K562 (cell line): ENCODE measurements at regions not wholly inside any gene's neighbourhood (a gene's known extent, or its start where the extent isn't known, plus 50 kb on each side); places are given as distances from the start of the nearest gene placed in this dataset.

Experiments used
- ATAC-seq: fragments of 200-7000 bp; cut with Tn5 transposase; 3 replicates; pipeline ENCODE4 v1.9.1; 2020; ENCODE audit warnings: moderate library complexity
- BruUV-seq: library from RNA; stranded (reverse); fragments of 400-500 nt; replicated peaks from 2 replicates; lab custom pipeline; 2021; lab: Mats Ljungman, UMichigan
- CTCF ChIA-PET: fragments of 300-600 bp; formaldehyde crosslinking; extraction: SDS; loops from one replicate; lab custom pipeline; 2021; ENCODE audit warnings: low intra/inter-chr PET ratio; lab: Yijun Ruan, JAX
- POLR2A ChIA-PET: fragments of 300-600, 350-650 bp; sonication (Branson Sonifier 250); formaldehyde crosslinking; extraction: SDS; loops from one replicate; lab custom pipeline; 2021; ENCODE audit warnings: antibody characterized with exemption, inconsistent platforms; lab: Yijun Ruan, JAX
- DNase-seq, 4 experiments: peaks; one replicate each; pipeline versions ENCODE4 v3.0.0 to v3.0.0-alpha.2; 2011 to 2018; ENCODE audit warnings: low spot score in 3 of 4, mixed read lengths in 3 of 4; ENCODE audit errors: extremely low read depth in 1 of 4
- FAIRE-seq: peaks from 2 replicates; lab custom pipeline; 2011; peaks lifted over from hg19 to GRCh38; lab: Jason Lieb, UNC
- H2AFZ ChIP-seq: 2 replicates; pipeline ENCODE4 v1.6.0; 2011; ENCODE audit warnings: low read depth, low read length, control low read depth, inconsistent platforms
- H3K27ac ChIP-seq: fragments of 200-600 bp; 3 replicates; pipeline ENCODE4 v1.8.0; 2011; ENCODE audit warnings: low read depth, mild to moderate bottlenecking, control low read depth, inconsistent platforms, low read length, moderate library complexity, mixed read lengths; ENCODE audit errors: extremely low read depth
- H3K27me3 ChIP-seq, 2 experiments: fragments of 300-600 bp in 1 of 2; 2 replicates in 1 of 2; 3 replicates in 1 of 2; pipeline versions ENCODE4 v1.6.0 to v1.8.0; 2011; ENCODE audit warnings: inconsistent platforms in 2 of 2, low read length in 2 of 2, mild to moderate bottlenecking in 1 of 2, mixed read lengths in 1 of 2, moderate library complexity in 1 of 2; ENCODE audit not compliant: control insufficient read depth in 2 of 2, insufficient read depth in 2 of 2
- H3K36me3 ChIP-seq: fragments of 300-600 bp; 3 replicates; pipeline ENCODE4 v1.8.0; 2011; ENCODE audit warnings: mild to moderate bottlenecking, low read length, inconsistent platforms; ENCODE audit not compliant: control insufficient read depth, insufficient read depth
- H3K4me1 ChIP-seq, 2 experiments: fragments of 200-600 bp in 1 of 2; replicated peaks in 1 of 2; 2 replicates in 1 of 2; 3 replicates in 1 of 2; pipeline versions ENCODE4 v1.5.1 to v1.8.0; 2011; ENCODE audit warnings: inconsistent platforms in 2 of 2, low read length in 2 of 2, mild to moderate bottlenecking in 1 of 2, mixed read lengths in 1 of 2, moderate library complexity in 1 of 2; ENCODE audit not compliant: control insufficient read depth in 2 of 2, insufficient read depth in 2 of 2
- H3K4me2 ChIP-seq: 2 replicates; pipeline ENCODE4 v1.6.1; 2011; ENCODE audit warnings: low read length, control low read depth, inconsistent platforms, mixed read lengths; ENCODE audit not compliant: insufficient read depth
- H3K4me3 ChIP-seq: fragments of 200-600 bp; sonication (generic), shearing (Covaris generic); 2 replicates; pipeline ENCODE4 v1.5.1; 2016; ENCODE audit warnings: control low read depth, inconsistent platforms
- H3K79me2 ChIP-seq: fragments of 200-600 bp; 3 replicates; pipeline ENCODE4 v1.8.0; 2011; ENCODE audit warnings: low read length, inconsistent platforms; ENCODE audit not compliant: control insufficient read depth, insufficient read depth
- H3K9ac ChIP-seq, 2 experiments: 2 replicates each; pipeline versions ENCODE4 v1.6.0 to v1.6.1; 2011; ENCODE audit warnings: low read depth in 2 of 2, low read length in 2 of 2, control low read depth in 1 of 2, inconsistent platforms in 1 of 2, mild to moderate bottlenecking in 1 of 2, mixed read lengths in 1 of 2; ENCODE audit not compliant: insufficient read depth in 1 of 2
- H3K9me1 ChIP-seq: one replicate; pipeline ENCODE4 v1.6.0; 2011; ENCODE audit warnings: inconsistent platforms, mild to moderate bottlenecking, low read length, moderate library complexity; ENCODE audit not compliant: control insufficient read depth, insufficient read depth
- H3K9me3 ChIP-seq: replicated peaks from 2 replicates; pipeline ENCODE4 v1.5.1; 2011; ENCODE audit warnings: low read depth, low read length, inconsistent platforms; ENCODE audit not compliant: control insufficient read depth, insufficient read depth
- H4K20me1 ChIP-seq: replicated peaks from 2 replicates; pipeline ENCODE4 v1.6.1; 2011; ENCODE audit warnings: low read length, inconsistent platforms, mixed read lengths; ENCODE audit not compliant: control insufficient read depth, insufficient read depth
- CBX2 ChIP-seq: fragments of 200-600 bp; sonication (generic); IDR thresholded peaks from one replicate; pipeline ENCODE4 v1.6.1; 2012; ENCODE audit warnings: mild to moderate bottlenecking, low read length, inconsistent platforms; ENCODE audit not compliant: insufficient read depth, poor library complexity, severe bottlenecking
- DNMT1 ChIP-seq: fragments of 450-650 bp; IDR thresholded peaks from 2 replicates; pipeline ENCODE4 v1.6.1; 2016; ENCODE audit warnings: antibody characterized with exemption, mild to moderate bottlenecking
- E2F8 ChIP-seq: fragments of 450-650 bp; IDR thresholded peaks from 2 replicates; pipeline ENCODE4 v1.7.1; 2018; ENCODE audit warnings: mild to moderate bottlenecking, low read depth; ENCODE audit not compliant: partially characterized antibody
- FIP1L1 ChIP-seq: fragments of 200-400 bp; formaldehyde crosslinking; IDR thresholded peaks from 2 replicates; pipeline ENCODE4 v1.6.1; 2018; ENCODE audit warnings: mild to moderate bottlenecking, low read depth, low read length; ENCODE audit not compliant: poor library complexity, severe bottlenecking
- FOXA1 ChIP-seq: fragments of 450-650 bp; IDR thresholded peaks from 2 replicates; pipeline ENCODE4 v1.6.1; 2016; ENCODE audit warnings: mild to moderate bottlenecking, borderline replicate concordance
- FOXJ3 ChIP-seq: sonication (generic); formaldehyde crosslinking; IDR thresholded peaks from 2 replicates; pipeline ENCODE4 v1.4.0; 2020; ENCODE audit warnings: mild to moderate bottlenecking, missing genetic modification reagents
- GATA2 ChIP-seq: sonication (generic); formaldehyde crosslinking; IDR thresholded peaks from 2 replicates; pipeline ENCODE4 v1.4.0; 2020; ENCODE audit warnings: mild to moderate bottlenecking, missing genetic modification reagents
- HDAC6 ChIP-seq: IDR thresholded peaks from 2 replicates; pipeline ENCODE4 v1.6.1; 2012; ENCODE audit warnings: low read depth, mild to moderate bottlenecking, control low read depth, inconsistent platforms, low read length, moderate library complexity
- IFI16 ChIP-seq: fragments of 250-450 bp; sonication (Bioruptor Pico); IDR thresholded peaks from 2 replicates; pipeline ENCODE4 v2.1.2; 2022; ENCODE audit warnings: mild to moderate bottlenecking, inconsistent platforms
- KAT7 ChIP-seq: sonication (generic); formaldehyde crosslinking; IDR thresholded peaks from 2 replicates; pipeline ENCODE4 v1.8.0; 2022; ENCODE audit warnings: missing genetic modification reagents, mild to moderate bottlenecking, borderline replicate concordance
- SMAD1 ChIP-seq: fragments of 150-350 bp; IDR thresholded peaks from 2 replicates; pipeline ENCODE4 v1.6.1; 2014; ENCODE audit warnings: low read length, low read depth; ENCODE audit not compliant: partially characterized antibody
- SREBF2 ChIP-seq: sonication (generic); formaldehyde crosslinking; IDR thresholded peaks from 2 replicates; pipeline ENCODE4 v1.4.0; 2020; ENCODE audit warnings: mild to moderate bottlenecking, missing genetic modification reagents
- SRSF3 ChIP-seq: fragments of 200-400 bp; formaldehyde crosslinking; IDR thresholded peaks from 2 replicates; pipeline ENCODE4 v1.6.1; 2016; ENCODE audit warnings: mild to moderate bottlenecking, low read length, moderate library complexity; ENCODE audit not compliant: insufficient read depth
- TCF3 ChIP-seq: sonication (generic); formaldehyde crosslinking; IDR thresholded peaks from 2 replicates; pipeline ENCODE4 v1.4.0; 2020; ENCODE audit warnings: mild to moderate bottlenecking, missing genetic modification reagents
- ZNF23 ChIP-seq: fragments of 250-450 bp; sonication (Bioruptor Pico); IDR thresholded peaks from 2 replicates; pipeline ENCODE4 v1.4.0; 2020; ENCODE audit warnings: mild to moderate bottlenecking
- ZNF444 ChIP-seq: fragments of 250-450 bp; sonication (Bioruptor Pico); IDR thresholded peaks from 2 replicates; pipeline ENCODE4 v1.4.0; 2020; ENCODE audit warnings: mild to moderate bottlenecking, moderate library complexity
- WGBS: fragments of 100-300 bp; shearing (Covaris generic); methylation state at CpG from one replicate; pipeline ENCODE4 v1.1.6; 2016; ENCODE audit warnings: low coverage, mixed read lengths; ENCODE audit not compliant: insufficient coverage; ENCODE audit errors: missing lambda C conversion rate; 5-methylcytosine and 5-hydroxymethylcytosine counted together
- in situ Hi-C: fragments of 300-500 bp; cut with MboI; formaldehyde crosslinking; loops from 4 replicates; pipeline ENCODE4 v1.15.0; 2018; ENCODE audit warnings: inconsistent platforms, mixed read lengths
- intact Hi-C: fragments of 100-400 bp; cut with micrococcal nuclease; formaldehyde crosslinking; loops from 2 replicates; pipeline ENCODE4 v1.14.2; 2022

GRCh38 chr10:43728425-43728824 is 79.7 kb upstream of the ZNF32 start:
- H4K20me1 ChIP-seq, result no peaks in the 10 kb centered on the region
- no peak for DNase-seq
- POLR2A ChIA-PET, result no interaction called here
- no peak for FAIRE-seq
- no TSS peak for BruUV-seq
- no peak overlapping the region for H3K4me2 ChIP-seq
- peak; percentile 72 for ATAC-seq
- in situ Hi-C loops, result no loop called here
- WGBS, result 1% methylated on average over 25 of the region's 26 CpGs
- H3K9ac ChIP-seq, result no peak overlapping the region
- H3K9me1 ChIP-seq, result no peaks in the 10 kb centered on the region
- TF ChIP-seq HDAC6 (no peak), FOXA1 (no peak), IFI16 (CRISPR knock-in tag) (no peak), TCF3 (no peak), DNMT1 (no peak), SREBF2 (CRISPR knock-in tag) (no peak), SMAD1 (no peak), SRSF3 (no peak), FIP1L1 (no peak), FOXJ3 (CRISPR knock-in tag) (no peak), GATA2 (CRISPR knock-in tag) (no peak), CBX2 (no peak), KAT7 (CRISPR knock-in tag) (no peak), E2F8 (no peak), ZNF23 (CRISPR knock-in tag) (no peak), ZNF444 (CRISPR knock-in tag) (no peak)
- TF ChIP-seq, all 486 proteins: peak for 0
- H3K79me2 ChIP-seq, result no peaks in the 10 kb centered on the region
- CTCF ChIA-PET, result no interaction called here
- H3K4me1 ChIP-seq, result peaks cover 0 to 9% of the 10 kb centered on the region in 2 experiments; a peak in 1 of 5 replicates
- H3K4me3 ChIP-seq, result no peak overlapping the region
- intact Hi-C loops, result no loop called here
- H3K27ac ChIP-seq, result no peak overlapping the region
- H3K36me3 ChIP-seq, result no peaks in the 10 kb centered on the region
- no peak overlapping the region for H2AFZ ChIP-seq
- no peaks in the 10 kb centered on the region for H3K9me3 ChIP-seq
- peaks cover 6 to 17% of the 10 kb centered on the region in 2 experiments; a peak in 3 of 5 replicates for H3K27me3 ChIP-seq
